GM19324 (cell line): ENCODE measurements at regions not wholly inside any gene's neighbourhood (a gene's known extent, or its start where the extent isn't known, plus 50 kb on each side); places are given as distances from the start of the nearest gene placed in this dataset.

ENCODE experiments used
- ATAC-seq: cut with Tn5 transposase; IDR thresholded peaks from one replicate; pipeline ENCODE4 v1.9.1; 2021; ENCODE audit warnings: mild to moderate bottlenecking, moderate library complexity; ENCODE audit not compliant: unreplicated experiment, low FRiP score

DNA sequence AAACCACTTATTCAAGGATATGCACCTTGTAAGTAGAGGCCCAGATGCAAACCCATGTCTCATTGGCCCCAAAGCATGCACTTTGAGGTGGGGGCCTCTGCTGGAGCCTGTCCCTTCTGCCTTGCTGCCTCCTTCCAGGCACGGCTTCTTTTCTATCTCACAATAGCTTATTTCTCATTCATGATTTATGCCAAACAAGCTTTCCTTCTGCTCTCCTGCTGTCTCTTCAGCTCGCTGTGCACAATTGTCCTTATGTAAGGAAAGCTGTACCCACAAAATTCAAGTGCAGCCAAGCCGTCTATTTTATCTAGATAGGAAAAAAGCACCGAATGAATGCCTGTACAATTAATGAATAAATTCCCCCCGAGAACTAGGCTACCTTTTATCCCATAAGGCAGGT, 124.8 kb upstream of the PACRGL start:
- no peak for ATAC-seq

GRCh38 chr4:20576861-20577260, 123.4 kb upstream of the PACRGL start:
- no peak for ATAC-seq

GRCh38 chr4:20577702-20578101, 122.6 kb upstream of the PACRGL start:
- ATAC-seq, result no peak

- ATAC-seq, result no peak
These were observed 119.4 kb upstream of the PACRGL start for GRCh38 chr4:20580907-20581306.

DNA sequence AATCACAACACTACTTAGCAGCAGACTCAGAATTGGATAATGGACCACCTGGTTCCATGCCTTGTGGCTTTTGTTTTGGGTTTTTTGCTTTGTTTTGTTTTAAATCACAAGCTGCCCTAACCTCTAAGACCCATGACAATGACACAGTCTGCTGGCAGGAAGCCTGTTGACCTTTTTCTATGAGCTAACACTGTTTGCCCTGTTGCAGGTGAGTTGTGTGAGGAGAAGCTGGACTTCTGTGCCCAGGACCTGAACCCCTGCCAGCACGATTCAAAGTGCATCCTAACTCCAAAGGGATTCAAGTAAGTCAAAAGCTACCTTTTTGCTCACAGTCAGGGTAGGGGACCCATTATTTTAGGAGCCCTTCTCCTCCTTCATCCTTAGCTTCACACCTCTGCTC, 110.8 kb upstream of the PACRGL start:
- ATAC-seq, result no peak

GRCh38 chr4:20590849-20591248, 109.4 kb upstream of the PACRGL start:
- ATAC-seq, result no peak

GRCh38 chr4:20591571-20591970, 108.7 kb upstream of the PACRGL start:
- ATAC-seq, result no peak

DNA sequence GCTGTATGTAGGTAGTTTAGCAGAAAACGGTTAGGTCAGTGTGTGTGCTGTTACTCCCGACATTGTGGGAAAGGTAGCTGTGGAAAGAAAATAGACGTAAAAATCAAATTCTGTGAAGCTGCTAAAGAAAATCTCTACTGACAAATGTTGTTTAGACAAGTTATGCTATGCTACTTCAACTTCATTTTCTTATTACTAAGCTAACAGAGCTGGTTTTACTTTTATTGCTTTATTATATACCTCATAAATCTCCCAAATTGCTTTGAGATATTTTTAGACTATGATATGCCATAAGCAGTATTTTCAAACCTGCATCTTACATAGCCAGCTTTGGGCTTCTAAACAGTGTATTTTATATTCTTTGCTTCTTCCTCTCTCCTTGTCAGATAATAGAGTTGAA, 108.2 kb upstream of the PACRGL start:
- ATAC-seq, result no peak

DNA sequence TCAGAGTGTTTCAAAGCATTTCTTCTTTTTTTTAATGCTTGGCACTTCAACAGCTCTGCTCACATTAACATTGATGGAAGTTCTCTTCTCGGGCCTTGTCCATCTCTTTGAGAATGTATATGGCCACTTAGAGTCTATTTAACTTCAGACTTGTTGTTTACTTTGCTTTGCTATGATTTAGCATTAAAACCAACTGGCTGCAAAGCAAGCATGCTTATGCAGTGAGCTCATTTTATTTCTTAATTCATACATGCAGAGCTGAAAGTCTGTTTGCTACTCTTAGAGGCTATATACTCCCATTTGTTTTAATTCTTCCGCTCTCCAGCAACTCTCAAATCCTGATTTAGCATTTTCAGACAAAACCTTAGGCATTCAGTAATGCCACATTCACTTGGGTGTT, 107.6 kb upstream of the PACRGL start:
- ATAC-seq, result no peak

GRCh38 chr4:20598626-20599025, 101.6 kb upstream of the PACRGL start:
- ATAC-seq, result no peak

- no peak for ATAC-seq
These were observed 96.5 kb upstream of the PACRGL start for GRCh38 chr4:20603671-20604313.

DNA sequence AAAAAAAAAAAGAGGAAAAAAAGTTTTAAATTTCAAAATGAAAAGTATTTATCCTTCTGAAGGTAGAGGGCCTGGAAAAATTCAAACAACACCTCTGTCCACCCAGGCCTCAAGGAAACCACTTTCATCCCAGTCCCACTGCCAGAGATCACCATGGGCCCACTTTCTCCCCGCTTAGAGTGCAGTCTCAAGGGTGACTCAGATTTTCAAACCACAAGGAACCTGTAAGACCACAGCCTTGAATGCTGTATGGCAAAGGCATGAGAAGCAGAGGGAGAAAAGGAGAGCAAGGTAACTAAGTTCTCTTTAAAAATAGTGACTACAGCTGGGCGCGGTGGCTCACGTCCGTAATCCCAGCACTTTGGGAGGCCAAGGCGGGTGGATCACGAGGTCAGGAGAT, 87.9 kb upstream of the PACRGL start:
- ATAC-seq, result no peak

GRCh38 chr4:20614816-20615215, 85.4 kb upstream of the PACRGL start:
- no peak for ATAC-seq

GRCh38 chr4:20615486-20616260, 84.6 kb upstream of the PACRGL start:
- no peak for ATAC-seq

DNA sequence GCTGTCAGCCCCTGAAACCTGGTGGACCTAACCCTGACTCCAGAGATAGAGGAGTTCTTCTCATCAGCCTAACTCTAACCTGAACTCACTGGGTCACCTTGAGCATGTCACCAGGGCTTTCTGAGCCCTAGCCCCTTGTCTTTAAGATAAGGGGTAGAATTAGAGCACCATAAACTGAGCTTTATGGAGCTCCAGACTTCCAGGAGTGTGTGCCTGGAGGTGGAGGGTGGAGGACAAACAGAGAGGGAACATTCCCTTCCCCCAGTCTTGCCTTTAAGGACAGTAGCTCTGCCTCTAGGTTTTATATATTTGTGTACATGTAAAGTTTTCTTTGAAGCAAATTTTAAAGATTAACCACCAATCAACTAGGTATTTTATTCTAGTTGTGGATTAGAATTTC, 83.9 kb upstream of the PACRGL start:
- ATAC-seq, result no peak

DNA sequence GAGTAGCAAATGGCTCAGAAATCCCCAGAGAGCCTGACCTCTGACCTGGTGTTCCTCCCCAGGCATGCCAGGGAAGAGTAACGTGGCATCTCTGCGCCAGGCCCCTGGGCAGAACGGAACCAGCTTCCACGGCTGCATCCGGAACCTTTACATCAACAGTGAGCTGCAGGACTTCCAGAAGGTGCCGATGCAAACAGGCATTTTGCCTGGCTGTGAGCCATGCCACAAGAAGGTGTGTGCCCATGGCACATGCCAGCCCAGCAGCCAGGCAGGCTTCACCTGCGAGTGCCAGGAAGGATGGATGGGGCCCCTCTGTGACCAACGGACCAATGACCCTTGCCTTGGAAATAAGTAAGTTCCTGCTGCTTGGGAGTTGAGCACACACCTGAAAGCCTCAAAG, 83.4 kb upstream of the PACRGL start:
- ATAC-seq, result no peak

DNA sequence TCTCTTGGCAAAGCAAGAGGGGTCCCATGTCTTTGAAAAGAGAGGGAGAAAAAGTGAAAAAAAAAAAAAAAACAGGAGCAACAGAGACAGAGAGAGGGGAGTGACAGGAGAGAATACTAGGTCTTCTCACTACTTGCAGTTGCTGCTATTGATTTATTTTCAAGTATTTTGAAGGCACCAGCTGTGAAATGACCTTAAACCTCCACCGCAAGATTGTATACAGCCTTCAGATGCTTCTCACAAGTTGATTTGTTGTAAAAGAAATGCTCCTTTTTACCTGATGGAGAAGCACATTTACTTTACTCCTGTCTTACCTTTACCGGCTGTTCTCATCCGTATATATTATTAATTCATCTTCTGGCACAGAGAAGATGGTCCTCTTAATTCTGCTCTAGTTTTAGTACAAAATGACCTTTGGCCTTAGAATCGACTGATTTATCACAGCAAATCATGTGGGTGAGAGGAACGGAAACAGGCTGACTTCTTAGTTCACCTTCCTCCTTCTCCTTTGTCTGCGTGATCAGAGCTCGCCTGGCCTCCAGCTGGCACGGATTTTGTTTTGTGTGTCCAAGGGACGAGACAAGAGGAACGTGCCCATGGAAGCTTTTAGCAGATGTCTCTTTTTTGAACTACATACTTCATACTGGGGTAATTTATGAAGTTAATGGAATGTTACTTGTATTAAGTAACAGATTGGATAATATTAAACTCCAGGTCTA, 82.4 kb upstream of the PACRGL start:
- no peak for ATAC-seq

DNA sequence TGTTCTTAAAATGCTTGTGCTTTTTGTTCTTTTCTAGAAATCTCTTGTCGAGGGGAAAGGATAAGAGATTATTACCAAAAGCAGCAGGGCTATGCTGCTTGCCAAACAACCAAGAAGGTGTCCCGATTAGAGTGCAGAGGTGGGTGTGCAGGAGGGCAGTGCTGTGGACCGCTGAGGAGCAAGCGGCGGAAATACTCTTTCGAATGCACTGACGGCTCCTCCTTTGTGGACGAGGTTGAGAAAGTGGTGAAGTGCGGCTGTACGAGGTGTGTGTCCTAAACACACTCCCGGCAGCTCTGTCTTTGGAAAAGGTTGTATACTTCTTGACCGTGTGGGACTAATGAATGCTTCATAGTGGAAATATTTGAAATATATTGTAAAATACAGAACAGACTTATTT, 81.5 kb upstream of the PACRGL start:
- ATAC-seq, result no peak

DNA sequence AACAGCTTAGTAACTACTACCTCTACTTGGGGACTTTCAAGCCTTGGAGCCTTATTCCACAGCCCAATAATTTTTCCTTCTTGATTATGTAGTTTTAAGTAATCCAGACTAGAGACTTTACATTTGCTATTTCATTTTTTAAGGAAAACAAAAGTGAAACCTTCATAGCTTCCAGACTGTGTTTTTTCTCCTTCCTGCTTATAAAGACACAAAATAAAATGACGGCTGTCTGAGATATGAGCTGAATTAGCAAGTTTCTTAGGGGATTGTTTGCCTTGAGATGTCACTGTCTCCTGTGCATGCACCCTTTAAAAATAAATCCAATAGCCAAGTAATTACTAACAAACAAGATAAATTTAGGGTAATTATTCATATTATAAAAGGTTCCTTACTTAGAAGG, 78.8 kb upstream of the PACRGL start:
- no peak for ATAC-seq

DNA sequence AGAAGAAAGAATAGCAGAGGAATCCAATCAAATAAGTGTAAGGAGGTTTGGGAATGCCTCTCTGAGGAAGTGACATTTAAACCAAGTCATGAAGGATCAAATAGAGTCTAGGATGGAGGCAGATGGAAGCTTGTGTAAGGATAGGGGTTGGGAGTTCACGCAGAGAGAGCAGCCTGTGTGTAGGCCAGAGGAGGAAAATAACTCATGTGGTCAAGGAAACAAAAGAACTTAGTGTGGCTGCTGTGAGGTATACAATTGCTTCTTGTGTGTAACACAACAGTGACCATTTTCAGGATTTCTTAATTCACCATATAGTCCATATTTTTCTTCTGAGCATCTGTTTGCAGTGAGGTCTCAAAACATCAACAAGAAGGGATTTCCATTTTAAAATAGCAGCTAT, 77.6 kb upstream of the PACRGL start:
- ATAC-seq, result no peak

- no peak for ATAC-seq
These were observed 76.3 kb upstream of the PACRGL start for GRCh38 chr4:20623939-20624338.
